GM18502 (cell line): ENCODE measurements at regions not wholly inside any gene's neighbourhood (a gene's known extent, or its start where the extent isn't known, plus 50 kb on each side); places are given as distances from the start of the nearest gene placed in this dataset.

Experiments
- ATAC-seq: cut with Tn5 transposase; IDR thresholded peaks from one replicate; pipeline ENCODE4 v1.9.1; 2021; ENCODE audit warnings: mild to moderate bottlenecking; ENCODE audit not compliant: unreplicated experiment, poor library complexity

GRCh38 chr5:164355267-164355830, 849.9 kb downstream of the MAT2B start:
- ATAC-seq: no peak

GRCh38 chr5:164356790-164357189, 851.4 kb downstream of the MAT2B start:
- ATAC-seq: no peak

- ATAC-seq: no peak
Measured at GRCh38 chr5:164357395-164358033, 852.1 kb downstream of the MAT2B start.

GRCh38 chr5:164358531-164359259, 853.3 kb downstream of the MAT2B start:
- ATAC-seq: no peak

- no peak for ATAC-seq
Measured at GRCh38 chr5:164359260-164360255, 854.1 kb downstream of the MAT2B start.

- no peak for ATAC-seq
Measured at GRCh38 chr5:164360589-164360988, 855.2 kb downstream of the MAT2B start.

- ATAC-seq: no peak
Measured at GRCh38 chr5:164361986-164362385, 856.6 kb downstream of the MAT2B start.

GRCh38 chr5:164362835-164363234, 857.4 kb downstream of the MAT2B start:
- no peak for ATAC-seq

GRCh38 chr5:164364237-164365208, 859.1 kb downstream of the MAT2B start:
- ATAC-seq: no peak

GRCh38 chr5:164370841-164371240, 865.4 kb downstream of the MAT2B start:
- ATAC-seq: no peak

GRCh38 chr5:164372892-164373291, 867.5 kb downstream of the MAT2B start:
- no peak for ATAC-seq

- ATAC-seq: no peak
Measured at GRCh38 chr5:164373876-164374275, 868.5 kb downstream of the MAT2B start.

- ATAC-seq: no peak
Measured at GRCh38 chr5:164375051-164375450, 869.6 kb downstream of the MAT2B start.

GRCh38 chr5:164376843-164377242, 871.4 kb downstream of the MAT2B start:
- ATAC-seq: no peak

- no peak for ATAC-seq
Measured at GRCh38 chr5:164377746-164378145, 872.3 kb downstream of the MAT2B start.

GRCh38 chr5:164383662-164384061, 878.2 kb downstream of the MAT2B start:
- ATAC-seq: no peak

- no peak for ATAC-seq
Measured at GRCh38 chr5:164392531-164392930, 887.1 kb downstream of the MAT2B start.

GRCh38 chr5:164394686-164395194, 889.3 kb downstream of the MAT2B start:
- no peak for ATAC-seq

GRCh38 chr5:164412531-164412930, 907.1 kb downstream of the MAT2B start:
- no peak for ATAC-seq
